Uterus (tissue), 3 donors: ENCODE measurements at regions not wholly inside any gene's neighbourhood (a gene's known extent, or its start where the extent isn't known, plus 50 kb on each side); places are given as distances from the start of the nearest gene placed in this dataset.
A peak's percentile ranks its signal among the peaks of the same experiment; 100 is the strongest.

Experiments
- DNase-seq, 2 donors: peaks; one replicate each; pipeline ENCODE4 v3.0.0-alpha.2; 2019 to 2020
- H3K27ac ChIP-seq, 2 donors: fragments of 200-600 bp; sonication (generic); 1 replicate in 1 of 2; 2 replicates in 1 of 2; pipeline ENCODE4 v1.5.1; 2016 to 2018
- H3K27me3 ChIP-seq, 2 donors: fragments of 200-600 bp; sonication (generic); one replicate each; pipeline ENCODE4 v1.5.1; 2018 to 2019; ENCODE audit warnings: control low read depth in 1 of 2
- H3K36me3 ChIP-seq, 2 donors: fragments of 200-600 bp; sonication (generic); one replicate each; pipeline ENCODE4 v1.5.1; 2019; ENCODE audit warnings: control low read depth in 1 of 2
- H3K4me1 ChIP-seq, 2 donors: fragments of 200-600 bp; sonication (generic); one replicate each; pipeline ENCODE4 v1.5.1; 2018 to 2019; ENCODE audit warnings: control low read depth in 1 of 2
- H3K4me3 ChIP-seq, 2 donors: fragments of 200-600 bp; sonication (generic); 1 replicate in 1 of 2; 2 replicates in 1 of 2; pipeline ENCODE4 v1.5.1; 2018 to 2019; ENCODE audit warnings: mild to moderate bottlenecking in 1 of 2
- H3K9me3 ChIP-seq, 2 donors: fragments of 200-600 bp; sonication (generic); one replicate each; pipeline ENCODE4 v1.5.1; 2019; ENCODE audit warnings: control low read depth in 1 of 2
- POLR2A ChIP-seq, 2 donors: fragments of 450-650 bp; IDR thresholded peaks; one replicate each; pipeline ENCODE4 v1.6.1; 2016; ENCODE audit warnings: antibody characterized with exemption in 2 of 2, mild to moderate bottlenecking in 1 of 2, moderate library complexity in 1 of 2
- intact Hi-C: fragments of 100-400 bp; cut with DNase I; formaldehyde crosslinking; loops from one replicate; pipeline ENCODE4 v1.15.1; 2023; ENCODE audit warnings: low total_unique reads
- TF ChIP-seq, protein P1 (sequence below), 4 experiments: fragments of 200-600 bp in 2 of 4; fragments of 450-650 bp in 2 of 4; sonication (generic) in 2 of 4; IDR thresholded peaks; one replicate each; pipeline ENCODE4 v1.5.1; 2016 to 2019; ENCODE audit warnings: antibody characterized with exemption in 4 of 4, mild to moderate bottlenecking in 2 of 4, moderate library complexity in 1 of 4
- donor health status: DM: yes; HTN: yes; CAD: no.

DNA sequence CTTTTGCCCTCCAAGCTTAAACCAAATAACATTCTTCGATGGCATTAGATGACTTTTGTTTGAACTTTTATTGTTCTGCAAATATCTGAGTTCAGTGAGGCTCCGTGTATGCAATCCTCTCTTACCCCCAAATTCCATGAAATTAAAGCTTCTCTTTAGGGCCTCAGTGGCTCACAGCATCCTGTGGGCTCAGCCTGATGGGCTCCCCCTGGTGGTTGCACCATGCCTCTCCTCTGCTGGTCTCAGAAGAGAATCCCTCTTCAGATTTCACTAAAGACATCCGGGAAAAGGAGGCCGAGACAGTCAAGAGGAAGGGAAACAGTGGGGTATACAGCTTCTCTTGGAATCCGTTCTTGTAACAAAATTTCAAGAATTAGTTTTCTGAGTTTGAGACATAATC is 331.6 kb upstream of the NT5E start:
- Histone ChIP-seq H3K27ac (no peak overlapping the region), H3K4me1 (no peaks in the 10 kb centered on the region), H3K4me3 (no peak overlapping the region), H3K9me3 (no peaks in the 10 kb centered on the region), H3K36me3 (no peaks in the 10 kb centered on the region), H3K27me3 (no peaks in the 10 kb centered on the region)
- intact Hi-C loops, result no loop called here
- TF ChIP-seq, protein P1, sequence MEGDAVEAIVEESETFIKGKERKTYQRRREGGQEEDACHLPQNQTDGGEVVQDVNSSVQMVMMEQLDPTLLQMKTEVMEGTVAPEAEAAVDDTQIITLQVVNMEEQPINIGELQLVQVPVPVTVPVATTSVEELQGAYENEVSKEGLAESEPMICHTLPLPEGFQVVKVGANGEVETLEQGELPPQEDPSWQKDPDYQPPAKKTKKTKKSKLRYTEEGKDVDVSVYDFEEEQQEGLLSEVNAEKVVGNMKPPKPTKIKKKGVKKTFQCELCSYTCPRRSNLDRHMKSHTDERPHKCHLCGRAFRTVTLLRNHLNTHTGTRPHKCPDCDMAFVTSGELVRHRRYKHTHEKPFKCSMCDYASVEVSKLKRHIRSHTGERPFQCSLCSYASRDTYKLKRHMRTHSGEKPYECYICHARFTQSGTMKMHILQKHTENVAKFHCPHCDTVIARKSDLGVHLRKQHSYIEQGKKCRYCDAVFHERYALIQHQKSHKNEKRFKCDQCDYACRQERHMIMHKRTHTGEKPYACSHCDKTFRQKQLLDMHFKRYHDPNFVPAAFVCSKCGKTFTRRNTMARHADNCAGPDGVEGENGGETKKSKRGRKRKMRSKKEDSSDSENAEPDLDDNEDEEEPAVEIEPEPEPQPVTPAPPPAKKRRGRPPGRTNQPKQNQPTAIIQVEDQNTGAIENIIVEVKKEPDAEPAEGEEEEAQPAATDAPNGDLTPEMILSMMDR (IDR thresholded peaks at IDR 0.05), result no peak
- DNase-seq, result no peak

DNA sequence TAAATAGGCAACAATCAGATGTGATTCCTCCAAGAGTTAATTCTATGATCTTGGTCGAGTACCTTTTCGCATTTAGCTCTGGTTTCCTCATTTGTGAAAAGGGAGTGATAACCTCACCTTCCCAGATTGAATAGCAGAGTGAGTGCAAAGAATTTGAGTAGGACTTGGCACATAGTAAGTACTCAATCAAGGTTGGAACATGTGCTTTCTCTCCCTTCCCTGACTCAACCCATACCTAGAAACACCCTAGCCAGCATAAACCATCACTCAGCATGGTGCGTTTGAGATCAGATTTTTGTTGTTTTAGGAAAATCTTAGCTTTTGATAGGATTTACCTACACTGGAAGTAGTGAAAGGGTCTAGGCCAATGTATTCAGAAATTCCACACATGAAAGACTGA is 333.4 kb upstream of the NT5E start:
- Histone ChIP-seq H3K27me3 (no peaks in the 10 kb centered on the region), H3K4me3 (no peak overlapping the region), H3K36me3 (no peaks in the 10 kb centered on the region), H3K27ac (no peak overlapping the region), H3K9me3 (no peaks in the 10 kb centered on the region), H3K4me1 (peaks cover 0 to 6% of the 10 kb centered on the region in 2 donors)
- DNase-seq, result no peak
- intact Hi-C loops, result no loop called here
- no peak for TF ChIP-seq POLR2A (IDR thresholded peaks at IDR 0.05)
- TF ChIP-seq, protein P1 (IDR thresholded peaks at IDR 0.05), result no peak

DNA sequence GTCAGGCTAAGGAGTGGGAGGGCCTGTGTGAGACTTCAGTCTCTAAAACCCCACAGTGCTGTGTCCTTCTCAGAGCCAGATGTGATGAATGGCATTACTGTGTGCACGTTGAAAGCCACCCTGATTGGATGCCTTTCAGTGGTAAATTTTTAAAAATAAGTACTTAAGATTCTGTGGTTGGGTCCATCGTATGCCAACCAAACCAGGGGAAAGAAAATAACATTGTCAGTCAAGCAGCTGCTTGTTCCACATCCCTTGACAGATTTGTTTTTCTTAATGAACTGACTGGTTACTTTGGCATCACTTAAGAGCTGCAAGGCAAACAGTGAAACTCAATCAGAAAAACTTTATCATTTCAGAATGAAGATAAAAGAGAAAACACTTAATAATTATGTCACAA is 334.0 kb upstream of the NT5E start:
- TF ChIP-seq POLR2A (IDR thresholded peaks at IDR 0.05), result no peak
- TF ChIP-seq, protein P1 (IDR thresholded peaks at IDR 0.05), result no peak
- intact Hi-C loops, result no loop called here

DNA sequence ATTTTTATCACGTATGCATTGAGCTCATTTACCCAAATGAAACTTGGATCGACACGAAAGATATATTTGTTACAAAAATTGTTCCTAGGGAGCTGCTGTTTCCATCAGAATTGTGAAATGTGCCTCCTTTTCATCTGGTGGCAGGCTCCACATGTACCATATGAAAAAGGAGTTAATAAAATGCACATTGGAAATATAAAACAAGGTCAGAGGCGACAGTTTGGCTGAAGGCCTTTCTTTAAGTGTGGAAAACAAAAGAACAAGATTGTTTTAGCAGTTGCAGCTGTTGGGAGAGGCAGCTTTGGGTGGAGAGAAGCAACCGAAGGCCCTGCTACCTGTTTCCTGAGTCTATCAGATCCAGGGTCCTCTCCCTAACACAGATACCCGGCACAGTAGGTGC is 334.5 kb upstream of the NT5E start:
- no peak for DNase-seq
- no peaks in the 10 kb centered on the region for H3K9me3 ChIP-seq
- TF ChIP-seq POLR2A (IDR thresholded peaks at IDR 0.05), result no peak
- TF ChIP-seq, protein P1 (IDR thresholded peaks at IDR 0.05), result no peak
- intact Hi-C loops, result no loop called here
- no peak overlapping the region for H3K27ac ChIP-seq
- H3K4me1 ChIP-seq, result peaks cover 0 to 6% of the 10 kb centered on the region in 2 donors
- H3K27me3 ChIP-seq, result no peaks in the 10 kb centered on the region
- H3K4me3 ChIP-seq, result no peak overlapping the region
- H3K36me3 ChIP-seq, result no peaks in the 10 kb centered on the region

More for the DNA sequence above, 334.0 kb upstream of the NT5E start:
- Histone ChIP-seq H3K27ac (no peak overlapping the region), H3K27me3 (no peaks in the 10 kb centered on the region), H3K9me3 (no peaks in the 10 kb centered on the region), H3K4me3 (no peak overlapping the region), H3K4me1 (peaks cover 0 to 6% of the 10 kb centered on the region in 2 donors), H3K36me3 (no peaks in the 10 kb centered on the region)
- no peak for DNase-seq

DNA sequence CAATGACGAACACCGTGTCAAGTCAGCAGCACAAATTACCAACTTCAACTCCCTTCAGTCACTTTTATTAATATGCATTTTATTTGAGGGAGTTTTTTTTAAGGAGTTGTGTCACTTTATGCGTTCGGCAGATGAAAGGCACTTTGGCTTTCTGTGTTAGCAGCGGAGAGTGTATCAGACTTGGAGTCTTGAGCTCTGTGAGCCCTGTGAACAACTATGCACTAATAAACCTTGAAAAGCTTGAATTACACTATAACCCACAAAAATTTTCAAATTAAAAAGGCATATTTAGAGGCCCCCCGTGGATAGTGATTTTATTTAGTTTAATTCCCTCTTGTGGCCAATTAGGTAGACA is 335.3 kb upstream of the NT5E start:
- H3K4me1 ChIP-seq, result peaks cover 0 to 6% of the 10 kb centered on the region in 2 donors
- intact Hi-C loops, result no loop called here
- no peak overlapping the region for H3K4me3 ChIP-seq
- H3K9me3 ChIP-seq, result no peaks in the 10 kb centered on the region
- DNase-seq, result no peak
- TF ChIP-seq, protein P1 (IDR thresholded peaks at IDR 0.05), result no peak
- TF ChIP-seq POLR2A (IDR thresholded peaks at IDR 0.05), result no peak
- H3K27me3 ChIP-seq, result no peaks in the 10 kb centered on the region
- no peaks in the 10 kb centered on the region for H3K36me3 ChIP-seq
- peak overlapping the region in 1 of 2 donors; percentile 19 for H3K27ac ChIP-seq
